ENCODE measurements at regions not wholly inside any gene's neighbourhood (a gene's known extent, or its start where the extent isn't known, plus 50 kb on each side); places are given as distances from the start of the nearest gene placed in this dataset.

DNA sequence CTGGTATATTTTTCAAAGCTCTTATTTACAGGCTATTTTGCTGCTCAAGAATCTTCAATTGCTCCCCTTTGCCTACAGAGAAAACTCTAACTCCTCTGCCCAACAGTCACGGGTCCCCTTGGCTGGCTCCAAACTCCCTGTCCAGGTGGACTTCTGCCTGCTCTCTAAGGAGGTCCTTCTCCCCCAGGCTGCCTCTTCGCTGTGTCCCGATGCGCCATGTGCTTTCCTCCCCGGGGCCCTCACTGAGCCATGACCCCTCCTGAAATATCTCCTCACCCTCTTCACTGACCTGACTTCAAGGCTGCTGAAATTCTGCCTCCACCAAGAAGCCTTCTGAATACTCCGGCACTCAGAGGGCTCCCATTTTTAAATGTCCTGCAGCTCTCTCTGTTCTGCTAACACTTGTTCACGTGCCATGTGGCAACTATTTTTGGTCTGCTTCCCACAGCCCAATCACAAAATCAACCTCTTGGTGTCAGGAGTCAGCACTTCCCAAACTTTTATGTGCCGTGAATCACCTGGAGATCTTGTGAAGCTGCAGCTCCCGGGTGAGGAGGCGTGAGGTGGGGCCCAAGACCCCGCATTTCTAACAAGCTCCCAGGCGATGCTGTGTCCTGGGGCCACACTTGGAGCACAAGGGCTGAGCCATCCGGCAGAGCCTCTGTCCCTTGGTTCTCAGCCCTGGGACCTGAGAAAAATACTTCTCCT is 85.7 kb upstream of the COL13A1 start:
- no peak for DNase-seq (ENCODE audit: low read depth)
- H3K4me3 ChIP-seq (ENCODE audit: low read length): no peak overlapping the region
- TF ChIP-seq, protein P1, sequence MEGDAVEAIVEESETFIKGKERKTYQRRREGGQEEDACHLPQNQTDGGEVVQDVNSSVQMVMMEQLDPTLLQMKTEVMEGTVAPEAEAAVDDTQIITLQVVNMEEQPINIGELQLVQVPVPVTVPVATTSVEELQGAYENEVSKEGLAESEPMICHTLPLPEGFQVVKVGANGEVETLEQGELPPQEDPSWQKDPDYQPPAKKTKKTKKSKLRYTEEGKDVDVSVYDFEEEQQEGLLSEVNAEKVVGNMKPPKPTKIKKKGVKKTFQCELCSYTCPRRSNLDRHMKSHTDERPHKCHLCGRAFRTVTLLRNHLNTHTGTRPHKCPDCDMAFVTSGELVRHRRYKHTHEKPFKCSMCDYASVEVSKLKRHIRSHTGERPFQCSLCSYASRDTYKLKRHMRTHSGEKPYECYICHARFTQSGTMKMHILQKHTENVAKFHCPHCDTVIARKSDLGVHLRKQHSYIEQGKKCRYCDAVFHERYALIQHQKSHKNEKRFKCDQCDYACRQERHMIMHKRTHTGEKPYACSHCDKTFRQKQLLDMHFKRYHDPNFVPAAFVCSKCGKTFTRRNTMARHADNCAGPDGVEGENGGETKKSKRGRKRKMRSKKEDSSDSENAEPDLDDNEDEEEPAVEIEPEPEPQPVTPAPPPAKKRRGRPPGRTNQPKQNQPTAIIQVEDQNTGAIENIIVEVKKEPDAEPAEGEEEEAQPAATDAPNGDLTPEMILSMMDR (IDR thresholded peaks at IDR 0.05; ENCODE audit: insufficient read depth, low read depth, low read length, missing control alignments): no peak

DNA sequence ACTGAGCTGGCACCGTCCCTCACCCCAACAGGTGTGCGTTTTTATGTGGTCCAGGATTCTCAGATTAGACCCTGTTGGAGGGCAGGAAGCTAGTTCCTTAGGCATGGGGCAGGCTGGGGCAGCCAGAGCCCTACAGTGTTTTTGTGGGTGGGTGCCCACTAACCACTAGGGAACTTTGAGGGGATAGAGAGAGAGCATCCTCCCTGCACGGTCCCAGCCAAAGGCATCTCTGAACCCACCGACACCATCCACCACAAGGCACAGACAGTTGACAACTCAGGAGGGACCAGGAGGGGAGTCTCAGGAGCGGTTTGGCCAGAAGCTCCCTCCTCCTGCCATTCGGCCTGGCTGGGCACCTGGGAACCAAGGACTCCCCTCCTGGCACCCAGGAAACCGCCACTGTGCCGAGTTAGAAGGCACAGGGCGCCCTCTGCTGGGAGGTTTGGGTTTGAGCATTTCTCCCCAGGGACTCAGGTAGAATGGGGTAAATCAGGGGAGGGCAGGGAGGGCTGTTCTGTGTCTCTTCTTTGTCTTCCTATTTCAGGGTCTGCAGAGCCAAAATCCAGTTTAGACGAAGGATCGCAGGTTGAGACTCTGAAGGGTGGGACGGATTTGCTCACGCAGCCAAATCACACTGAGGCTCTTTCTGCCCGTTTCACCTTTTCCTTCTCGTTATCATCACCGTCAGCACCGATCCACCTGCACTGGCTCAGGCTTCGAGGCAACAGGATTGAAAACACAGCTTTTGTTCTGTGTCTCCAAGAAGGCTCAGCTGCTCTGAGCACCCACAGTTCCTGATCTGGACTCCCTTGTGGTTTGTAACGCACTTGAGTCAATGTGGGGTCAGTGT is 84.8 kb upstream of the COL13A1 start:
- no peak overlapping the region for H3K4me3 ChIP-seq (ENCODE audit: low read length)
- peak; percentile 66 for DNase-seq (ENCODE audit: low read depth)
- TF ChIP-seq, protein P1 (IDR thresholded peaks at IDR 0.05; ENCODE audit: insufficient read depth, low read depth, low read length, missing control alignments): peak; percentile 89

- DNase-seq (ENCODE audit: low read depth): no peak
- TF ChIP-seq, protein P1 (IDR thresholded peaks at IDR 0.05; ENCODE audit: insufficient read depth, low read depth, low read length, missing control alignments): no peak
- H3K4me3 ChIP-seq (ENCODE audit: low read length): no peak overlapping the region
These were observed 82.8 kb upstream of the COL13A1 start for GRCh38 chr10:69718951-69719350.

- TF ChIP-seq, protein P1 (IDR thresholded peaks at IDR 0.05; ENCODE audit: insufficient read depth, low read depth, low read length, missing control alignments): no peak
- H3K4me3 ChIP-seq (ENCODE audit: low read length): no peak overlapping the region
- DNase-seq (ENCODE audit: low read depth): peak; percentile 40
These were observed 79.9 kb upstream of the COL13A1 start for GRCh38 chr10:69721690-69722310.

- TF ChIP-seq, protein P1 (IDR thresholded peaks at IDR 0.05; ENCODE audit: insufficient read depth, low read depth, low read length, missing control alignments): no peak
- H3K4me3 ChIP-seq (ENCODE audit: low read length): no peak overlapping the region
These were observed 78.1 kb upstream of the COL13A1 start for GRCh38 chr10:69723653-69724052.

DNA sequence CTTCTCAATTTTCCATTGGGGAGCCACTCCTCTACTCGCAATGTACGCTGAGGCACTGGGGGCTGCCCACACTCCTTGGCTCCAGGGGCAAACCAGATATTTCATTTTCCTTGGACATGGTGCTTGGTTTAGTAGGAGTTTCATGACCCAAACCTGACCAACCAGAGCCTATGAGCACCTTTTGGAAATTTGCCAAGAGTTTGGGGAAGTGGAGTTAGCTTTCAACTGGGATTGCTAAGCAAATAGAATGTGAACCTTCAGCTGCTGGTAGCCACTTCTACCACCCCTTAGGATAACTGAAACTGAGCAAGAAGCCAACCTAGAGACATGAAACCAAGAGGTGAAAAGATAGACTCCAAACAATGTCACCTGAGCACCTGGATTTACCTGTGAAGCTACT is 74.9 kb upstream of the COL13A1 start:
- no peak for DNase-seq (ENCODE audit: low read depth)
- TF ChIP-seq, protein P1 (IDR thresholded peaks at IDR 0.05; ENCODE audit: insufficient read depth, low read depth, low read length, missing control alignments): no peak
- no peak overlapping the region for H3K4me3 ChIP-seq (ENCODE audit: low read length)

More at GRCh38 chr10:69723653-69724052, 78.1 kb upstream of the COL13A1 start:
- DNase-seq (ENCODE audit: low read depth): peak; percentile 61
